WERI-Rb-1 (cell line): ENCODE measurements at regions not wholly inside any gene's neighbourhood (a gene's known extent, or its start where the extent isn't known, plus 50 kb on each side); places are given as distances from the start of the nearest gene placed in this dataset.
"Not testable (repeated sequence)": the region's sequence is repeated elsewhere in the genome, so short reads cannot be mapped to it uniquely, and the experiment has no call there.

Source experiments
- DNase-seq: peaks from one replicate; pipeline ENCODE4 v3.0.0-alpha.2; 2020
- H3K27ac ChIP-seq: fragments of 250-450 bp; sonication (Bioruptor Pico); 2 replicates; pipeline ENCODE4 v1.5.1; 2020; ENCODE audit warnings: mild to moderate bottlenecking, moderate library complexity
- H3K27me3 ChIP-seq: fragments of 250-450 bp; sonication (Bioruptor Pico); 2 replicates; pipeline ENCODE4 v1.5.1; 2021; ENCODE audit warnings: mild to moderate bottlenecking, low read depth, moderate library complexity; ENCODE audit not compliant: insufficient read depth, severe bottlenecking
- H3K36me3 ChIP-seq: fragments of 250-450 bp; sonication (Bioruptor Pico); 2 replicates; pipeline ENCODE4 v1.5.1; 2020; ENCODE audit warnings: mild to moderate bottlenecking, moderate library complexity
- H3K4me3 ChIP-seq: 2 replicates; pipeline ENCODE4 v1.5.1; 2011; ENCODE audit warnings: low read depth, mild to moderate bottlenecking, control low read depth, low read length
- H3K9me3 ChIP-seq: fragments of 250-450 bp; sonication (Bioruptor Pico); 2 replicates; pipeline ENCODE4 v1.5.1; 2021; ENCODE audit warnings: mild to moderate bottlenecking, moderate library complexity; ENCODE audit not compliant: severe bottlenecking
- TF ChIP-seq, protein P1 (sequence below): IDR thresholded peaks from 2 replicates; pipeline ENCODE4 v1.5.1; 2011; ENCODE audit warnings: low read depth, mild to moderate bottlenecking, control low read depth, inconsistent platforms, low read length

DNA sequence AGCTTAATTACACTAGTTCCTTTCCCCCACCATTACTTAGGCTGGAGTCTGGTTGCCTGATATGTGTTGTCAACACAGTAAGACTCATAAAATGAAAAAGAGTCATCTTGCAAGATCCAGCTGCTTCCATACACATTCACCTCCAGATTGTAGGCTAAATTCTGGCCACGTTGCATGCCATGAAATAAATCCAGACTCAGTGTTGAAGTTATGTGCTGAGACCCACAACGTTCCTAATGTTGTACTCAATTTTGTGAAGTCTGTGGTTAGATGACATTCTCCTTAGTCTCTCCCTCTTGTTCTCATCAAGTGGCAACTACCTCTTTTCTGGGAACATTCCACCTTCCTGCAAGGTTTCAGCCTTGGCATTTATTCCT lies 212.3 kb downstream of the LMBRD1 start:
- Histone ChIP-seq H3K27ac (no peak overlapping the region), H3K36me3 (no peaks in the 10 kb centered on the region), H3K4me3 (no peak overlapping the region)

DNA sequence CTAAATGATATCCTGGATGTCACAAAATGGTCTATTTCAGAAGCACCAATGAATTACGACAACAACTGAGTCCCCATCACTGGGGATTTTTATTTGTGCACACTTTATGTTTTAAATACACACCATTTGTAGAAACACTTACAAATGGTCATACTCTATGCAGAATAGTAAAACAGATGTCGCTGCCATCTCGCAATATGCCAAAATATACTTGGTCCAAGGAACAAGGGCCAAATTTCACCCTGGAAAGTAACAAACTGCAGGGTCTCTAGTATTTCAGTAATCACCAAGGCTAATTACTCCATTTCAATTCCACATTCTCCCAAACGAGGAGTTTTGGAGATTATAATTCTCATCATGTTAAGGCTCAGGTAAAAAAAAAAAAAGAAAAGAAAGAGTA lies 215.2 kb downstream of the LMBRD1 start:
- Histone ChIP-seq H3K27me3 (no peaks in the 10 kb centered on the region), H3K9me3 (no peaks in the 10 kb centered on the region), H3K36me3 (no peaks in the 10 kb centered on the region), H3K4me3 (no peak overlapping the region), H3K27ac (no peak overlapping the region)
- no peak for DNase-seq
- TF ChIP-seq, protein P1, sequence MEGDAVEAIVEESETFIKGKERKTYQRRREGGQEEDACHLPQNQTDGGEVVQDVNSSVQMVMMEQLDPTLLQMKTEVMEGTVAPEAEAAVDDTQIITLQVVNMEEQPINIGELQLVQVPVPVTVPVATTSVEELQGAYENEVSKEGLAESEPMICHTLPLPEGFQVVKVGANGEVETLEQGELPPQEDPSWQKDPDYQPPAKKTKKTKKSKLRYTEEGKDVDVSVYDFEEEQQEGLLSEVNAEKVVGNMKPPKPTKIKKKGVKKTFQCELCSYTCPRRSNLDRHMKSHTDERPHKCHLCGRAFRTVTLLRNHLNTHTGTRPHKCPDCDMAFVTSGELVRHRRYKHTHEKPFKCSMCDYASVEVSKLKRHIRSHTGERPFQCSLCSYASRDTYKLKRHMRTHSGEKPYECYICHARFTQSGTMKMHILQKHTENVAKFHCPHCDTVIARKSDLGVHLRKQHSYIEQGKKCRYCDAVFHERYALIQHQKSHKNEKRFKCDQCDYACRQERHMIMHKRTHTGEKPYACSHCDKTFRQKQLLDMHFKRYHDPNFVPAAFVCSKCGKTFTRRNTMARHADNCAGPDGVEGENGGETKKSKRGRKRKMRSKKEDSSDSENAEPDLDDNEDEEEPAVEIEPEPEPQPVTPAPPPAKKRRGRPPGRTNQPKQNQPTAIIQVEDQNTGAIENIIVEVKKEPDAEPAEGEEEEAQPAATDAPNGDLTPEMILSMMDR, result no peak

More for the DNA sequence above, 212.3 kb downstream of the LMBRD1 start:
- TF ChIP-seq, protein P1, result no peak
- no peak for DNase-seq
- Histone ChIP-seq H3K9me3 (no peaks in the 10 kb centered on the region), H3K27me3 (no peaks in the 10 kb centered on the region)

DNA sequence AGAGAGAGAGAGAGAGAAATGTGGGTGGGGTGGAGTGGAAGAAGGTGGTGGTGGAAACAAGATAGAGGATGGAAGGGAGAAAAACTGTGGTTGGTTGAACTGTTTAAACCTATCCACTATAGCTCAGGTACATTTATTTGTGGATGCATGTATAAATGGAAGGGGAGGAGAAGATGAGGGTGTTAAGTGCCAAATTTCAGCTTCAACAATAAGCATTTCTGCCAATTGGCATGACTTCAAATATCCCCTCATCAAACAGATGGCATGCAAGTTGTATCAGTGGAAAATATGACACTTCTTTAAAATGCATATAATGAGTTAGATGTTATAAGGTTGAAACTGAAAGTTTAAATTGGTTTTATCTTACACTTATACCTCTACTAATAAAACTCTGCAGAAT lies 216.1 kb downstream of the LMBRD1 start:
- Histone ChIP-seq H3K27me3 (no peaks in the 10 kb centered on the region), H3K4me3 (no peak overlapping the region), H3K36me3 (no peaks in the 10 kb centered on the region), H3K27ac (no peak overlapping the region), H3K9me3 (no peaks in the 10 kb centered on the region)
- DNase-seq, result no peak
- TF ChIP-seq, protein P1, result no peak

DNA sequence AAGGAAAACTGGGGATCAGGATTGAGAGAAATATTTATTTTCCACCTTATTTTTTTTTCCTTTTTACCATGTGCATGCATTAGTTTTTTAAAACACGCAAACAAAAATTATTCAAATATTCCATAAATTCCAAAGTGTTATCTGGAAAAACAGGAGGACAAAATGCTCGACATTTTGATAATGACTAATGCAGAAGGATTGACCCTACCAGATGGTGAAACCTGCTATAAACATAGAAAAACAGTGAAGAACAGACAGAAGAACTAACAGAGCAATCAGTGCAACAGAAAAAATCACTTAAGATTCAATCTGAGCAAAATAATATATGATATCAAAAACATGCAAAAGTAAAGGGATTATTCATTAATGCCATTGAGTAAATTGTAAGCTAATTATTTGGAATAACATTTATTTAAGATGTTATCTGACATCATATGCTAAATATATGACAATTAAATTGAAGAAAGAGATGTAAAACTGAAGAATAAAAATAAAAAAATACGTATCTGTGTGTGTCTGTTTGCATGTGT lies 218.4 kb downstream of the LMBRD1 start:
- Histone ChIP-seq H3K27ac (no peak overlapping the region), H3K36me3 (no peaks in the 10 kb centered on the region), H3K27me3 (no peaks in the 10 kb centered on the region), H3K9me3 (no peaks in the 10 kb centered on the region), H3K4me3 (no peak overlapping the region)
- DNase-seq, result no peak
- TF ChIP-seq, protein P1, result no peak

DNA sequence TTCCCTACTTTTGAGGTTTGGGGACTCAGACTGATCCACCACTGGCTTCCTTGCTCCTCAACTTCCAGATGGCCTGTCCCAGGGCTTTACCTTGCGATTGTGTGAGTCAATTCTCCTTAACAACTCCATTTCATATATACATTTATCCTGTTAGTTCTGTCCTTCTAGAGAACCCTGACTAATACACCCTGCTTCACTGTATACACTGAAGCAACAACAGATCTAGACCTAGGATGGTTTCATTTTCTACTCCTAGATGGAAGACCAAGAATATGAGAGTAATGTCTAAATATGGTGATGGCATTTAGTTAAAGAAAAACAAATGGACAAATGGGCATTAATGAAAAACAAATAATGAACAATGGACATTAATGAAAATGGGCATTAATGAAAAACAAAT lies 225.6 kb downstream of the LMBRD1 start:
- Histone ChIP-seq H3K9me3 (no peaks in the 10 kb centered on the region), H3K27me3 (no peaks in the 10 kb centered on the region), H3K27ac (no peak overlapping the region), H3K36me3 (no peaks in the 10 kb centered on the region), H3K4me3 (no peak overlapping the region)
- TF ChIP-seq, protein P1, result no peak
- no peak for DNase-seq

DNA sequence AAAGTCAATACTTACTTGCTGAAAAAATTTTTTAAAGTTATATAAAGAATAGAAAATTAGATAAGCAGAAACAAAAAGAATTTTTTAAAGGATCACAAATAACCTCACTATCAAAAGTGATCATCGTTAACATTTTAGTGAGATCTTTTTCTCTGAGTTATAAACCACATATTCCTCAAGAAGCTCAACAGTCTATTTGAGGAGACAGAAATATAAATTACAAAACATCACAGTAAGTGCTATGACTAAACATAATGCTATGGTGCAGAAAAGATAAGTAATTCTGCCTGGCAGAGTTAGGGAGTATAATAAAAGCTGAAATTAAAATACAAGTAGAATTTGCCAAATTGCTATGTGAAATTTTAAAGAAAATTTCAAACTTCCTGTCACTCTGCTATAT lies 226.7 kb downstream of the LMBRD1 start:
- no peaks in the 10 kb centered on the region for H3K27me3 ChIP-seq
- no peaks in the 10 kb centered on the region for H3K36me3 ChIP-seq
- no peak overlapping the region for H3K4me3 ChIP-seq
- no peak for DNase-seq
- H3K27ac ChIP-seq, result no peak overlapping the region
- no peaks in the 10 kb centered on the region for H3K9me3 ChIP-seq
- TF ChIP-seq, protein P1, result no peak

DNA sequence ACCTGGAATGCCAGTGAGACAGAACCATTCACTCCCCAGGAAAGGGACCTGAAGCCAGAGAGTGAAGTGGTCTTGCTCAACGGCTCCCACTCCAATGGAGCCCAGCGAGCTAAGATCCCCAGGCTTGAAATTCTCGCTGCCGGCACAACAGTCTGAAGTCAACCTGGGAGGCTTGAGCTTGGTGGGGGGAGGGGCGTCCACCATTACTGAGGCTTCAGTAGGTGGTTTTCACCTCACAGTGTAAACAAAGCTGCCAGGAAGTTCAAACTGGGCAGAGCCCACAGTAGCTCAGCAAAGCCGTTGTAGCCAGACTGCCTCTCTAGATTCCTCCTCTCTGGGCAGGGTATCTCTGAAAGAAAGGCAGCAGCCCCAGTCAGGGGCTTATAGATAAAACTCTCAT lies 236.2 kb downstream of the LMBRD1 start:
- not testable (repeated sequence) for H3K36me3 ChIP-seq, DNase-seq, H3K9me3 ChIP-seq

More for the DNA sequence above, 236.2 kb downstream of the LMBRD1 start:
- H3K4me3 ChIP-seq, H3K27ac ChIP-seq, H3K27me3 ChIP-seq: not testable (repeated sequence)
